ENCODE measurements at regions not wholly inside any gene's neighbourhood (a gene's known extent, or its start where the extent isn't known, plus 50 kb on each side); places are given as distances from the start of the nearest gene placed in this dataset.

- DNase-seq, result no peak
Observed at GRCh38 chr5:114648940-114649339, 287.1 kb downstream of the KCNN2 start.

GRCh38 chr5:114644576-114644975, 282.7 kb downstream of the KCNN2 start:
- no peak for DNase-seq

- DNase-seq, result no peak
Observed at GRCh38 chr5:114636271-114636670, 274.4 kb downstream of the KCNN2 start.

DNA sequence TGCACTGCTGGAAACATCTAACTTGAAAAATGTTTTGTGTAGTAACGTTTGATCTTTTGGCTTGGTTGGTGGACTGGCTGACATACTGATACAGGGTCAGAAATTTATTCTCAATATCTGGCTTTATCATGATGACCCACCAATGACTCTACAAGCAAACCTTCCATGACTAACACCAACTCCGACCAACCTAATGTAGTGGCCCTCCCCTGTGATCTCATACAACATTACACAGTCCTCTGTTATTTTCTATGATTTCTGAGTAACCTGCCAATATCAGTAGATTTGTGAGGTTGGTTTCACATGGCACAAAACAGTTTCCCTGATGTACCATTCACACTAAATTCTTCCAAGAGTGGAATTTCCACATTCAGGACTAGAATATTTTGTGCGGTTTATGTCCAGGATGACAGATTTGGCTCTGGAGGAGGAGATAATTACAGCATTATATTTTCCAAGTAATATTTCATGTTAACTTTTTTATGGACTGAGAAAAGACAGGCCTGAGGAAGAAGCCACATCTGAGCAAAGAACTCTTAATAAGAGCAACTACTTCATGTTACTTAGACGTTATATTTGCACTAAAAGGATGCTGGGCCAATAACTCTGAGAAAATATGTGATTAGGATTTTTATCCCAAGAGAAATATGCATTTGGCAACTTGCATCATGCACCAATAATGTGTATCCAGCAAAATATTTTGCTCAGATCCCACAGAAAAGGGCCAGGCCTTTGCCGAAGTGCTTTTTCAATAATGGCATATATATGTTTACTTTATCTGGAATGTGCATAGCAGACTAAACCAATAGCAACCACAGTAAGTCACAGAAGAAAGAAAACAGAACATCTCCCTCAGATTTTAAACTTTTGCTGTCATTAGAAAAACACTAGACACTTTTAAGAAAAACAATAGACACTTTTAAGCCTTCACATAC, 273.4 kb downstream of the KCNN2 start:
- no peak for DNase-seq

- no peak for DNase-seq
Observed at GRCh38 chr5:114634517-114634916, 272.6 kb downstream of the KCNN2 start.

DNA sequence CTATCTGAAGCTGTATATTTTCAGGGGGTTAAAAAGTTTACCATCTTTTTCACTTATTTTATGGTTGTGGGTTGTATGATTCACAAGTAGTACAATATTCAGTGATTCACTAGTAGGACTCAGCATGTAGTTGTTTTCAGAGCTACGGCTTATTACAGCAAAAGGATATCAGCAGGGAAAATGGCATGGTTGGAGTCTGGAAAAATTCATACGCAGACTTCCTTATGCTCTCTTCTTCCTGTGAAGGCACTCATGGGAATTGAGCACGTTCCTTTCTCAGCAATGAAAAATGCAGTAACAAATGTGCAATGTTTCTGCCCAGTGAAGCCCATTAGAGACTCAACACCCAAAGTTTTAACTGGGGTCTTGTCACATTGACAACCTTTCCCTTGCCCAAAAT, 250.5 kb downstream of the KCNN2 start:
- no peak for DNase-seq

GRCh38 chr5:114581136-114581535, 219.3 kb downstream of the KCNN2 start:
- peak; percentile 65 for DNase-seq

- no peak for DNase-seq
Observed at GRCh38 chr5:114565871-114566270, 204.0 kb downstream of the KCNN2 start.

- DNase-seq, result no peak
Observed at GRCh38 chr5:114565139-114565538, 203.3 kb downstream of the KCNN2 start.

- DNase-seq, result no peak
Observed at GRCh38 chr5:114561415-114561814, 199.5 kb downstream of the KCNN2 start.
